ENCODE measurements at regions not wholly inside any gene's neighbourhood (a gene's known extent, or its start where the extent isn't known, plus 50 kb on each side); places are given as distances from the start of the nearest gene placed in this dataset.

DNA sequence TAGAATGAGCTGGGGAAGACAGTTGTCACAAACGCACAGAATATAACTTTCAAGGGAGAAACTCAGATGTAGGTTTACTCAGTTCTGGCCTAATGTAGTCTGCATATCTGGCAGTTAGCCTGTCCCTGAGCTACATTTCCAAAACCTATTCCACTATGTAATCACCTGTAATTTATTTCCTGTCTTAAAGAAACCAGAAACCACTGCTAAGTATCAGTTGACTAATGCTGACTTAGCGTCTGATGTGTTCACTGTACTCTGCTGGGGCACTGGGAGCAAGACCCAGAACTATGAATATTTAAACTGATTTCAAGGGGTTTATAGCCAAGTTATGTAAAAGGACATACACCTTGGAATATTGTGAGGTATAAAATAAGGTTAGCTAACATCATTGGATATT, 1995.2 kb upstream of the PIK3C3 start:
- TF ChIP-seq, protein P1, sequence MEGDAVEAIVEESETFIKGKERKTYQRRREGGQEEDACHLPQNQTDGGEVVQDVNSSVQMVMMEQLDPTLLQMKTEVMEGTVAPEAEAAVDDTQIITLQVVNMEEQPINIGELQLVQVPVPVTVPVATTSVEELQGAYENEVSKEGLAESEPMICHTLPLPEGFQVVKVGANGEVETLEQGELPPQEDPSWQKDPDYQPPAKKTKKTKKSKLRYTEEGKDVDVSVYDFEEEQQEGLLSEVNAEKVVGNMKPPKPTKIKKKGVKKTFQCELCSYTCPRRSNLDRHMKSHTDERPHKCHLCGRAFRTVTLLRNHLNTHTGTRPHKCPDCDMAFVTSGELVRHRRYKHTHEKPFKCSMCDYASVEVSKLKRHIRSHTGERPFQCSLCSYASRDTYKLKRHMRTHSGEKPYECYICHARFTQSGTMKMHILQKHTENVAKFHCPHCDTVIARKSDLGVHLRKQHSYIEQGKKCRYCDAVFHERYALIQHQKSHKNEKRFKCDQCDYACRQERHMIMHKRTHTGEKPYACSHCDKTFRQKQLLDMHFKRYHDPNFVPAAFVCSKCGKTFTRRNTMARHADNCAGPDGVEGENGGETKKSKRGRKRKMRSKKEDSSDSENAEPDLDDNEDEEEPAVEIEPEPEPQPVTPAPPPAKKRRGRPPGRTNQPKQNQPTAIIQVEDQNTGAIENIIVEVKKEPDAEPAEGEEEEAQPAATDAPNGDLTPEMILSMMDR (IDR thresholded peaks at IDR 0.05): no peak
- TF ChIP-seq POLR2A (IDR thresholded peaks at IDR 0.05) (no peak), POLR2AphosphoS5 (IDR thresholded peaks at IDR 0.05) (no peak), EP300 (IDR thresholded peaks at IDR 0.05) (no peak)

All from sigmoid colon (tissue), 4 donors.